ENCODE measurements at regions not wholly inside any gene's neighbourhood (a gene's known extent, or its start where the extent isn't known, plus 50 kb on each side); places are given as distances from the start of the nearest gene placed in this dataset.
"Not testable (repeated sequence)": the region's sequence is repeated elsewhere in the genome, so short reads cannot be mapped to it uniquely, and the experiment has no call there.

- DNase-seq (ENCODE audit: low spot score): no peak
Measured at GRCh38 chr3:22377421-22377820, 626.4 kb upstream of the ZNF385D start.

GRCh38 chr3:22378869-22379268, 627.9 kb upstream of the ZNF385D start:
- DNase-seq (ENCODE audit: low spot score): no peak

- no peak for DNase-seq (ENCODE audit: low spot score)
Measured at GRCh38 chr3:22380253-22380652, 629.2 kb upstream of the ZNF385D start.

- not testable (repeated sequence) for DNase-seq (ENCODE audit: low spot score)
Measured at GRCh38 chr3:22381564-22381963, 630.6 kb upstream of the ZNF385D start.

- DNase-seq (ENCODE audit: low spot score): no peak
Measured at GRCh38 chr3:22383285-22383684, 632.3 kb upstream of the ZNF385D start.

- DNase-seq (ENCODE audit: low spot score): no peak
Measured at GRCh38 chr3:22386107-22386506, 635.1 kb upstream of the ZNF385D start.

- no peak for DNase-seq (ENCODE audit: low spot score)
Measured at GRCh38 chr3:22392286-22392685, 641.3 kb upstream of the ZNF385D start.

- no peak for DNase-seq (ENCODE audit: low spot score)
Measured at GRCh38 chr3:22392859-22393258, 641.8 kb upstream of the ZNF385D start.

GRCh38 chr3:22399566-22399965, 648.6 kb upstream of the ZNF385D start:
- DNase-seq (ENCODE audit: low spot score): no peak

GRCh38 chr3:22401499-22401898, 650.5 kb upstream of the ZNF385D start:
- DNase-seq (ENCODE audit: low spot score): no peak

GRCh38 chr3:22414239-22414638, 663.2 kb upstream of the ZNF385D start:
- no peak for DNase-seq (ENCODE audit: low spot score)

GRCh38 chr3:22416838-22417446, 665.9 kb upstream of the ZNF385D start:
- DNase-seq (ENCODE audit: low spot score): not testable (repeated sequence)

GRCh38 chr3:22419261-22419660, 668.3 kb upstream of the ZNF385D start:
- no peak for DNase-seq (ENCODE audit: low spot score)

- no peak for DNase-seq (ENCODE audit: low spot score)
Measured at GRCh38 chr3:22421589-22421988, 670.6 kb upstream of the ZNF385D start.

GRCh38 chr3:22431334-22431733, 680.3 kb upstream of the ZNF385D start:
- DNase-seq (ENCODE audit: low spot score): no peak

- DNase-seq (ENCODE audit: low spot score): no peak
Measured at GRCh38 chr3:22439626-22440025, 688.6 kb upstream of the ZNF385D start.

GRCh38 chr3:22441711-22442110, 690.7 kb upstream of the ZNF385D start:
- no peak for DNase-seq (ENCODE audit: low spot score)

GRCh38 chr3:22443571-22444233, 692.7 kb upstream of the ZNF385D start:
- no peak for DNase-seq (ENCODE audit: low spot score)

- DNase-seq (ENCODE audit: low spot score): not testable (repeated sequence)
Measured at GRCh38 chr3:22445336-22445735, 694.3 kb upstream of the ZNF385D start.

GRCh38 chr3:22450786-22451400, 699.9 kb upstream of the ZNF385D start:
- peak; percentile 3 for DNase-seq (ENCODE audit: low spot score)

GRCh38 chr3:22451501-22451900, 700.5 kb upstream of the ZNF385D start:
- no peak for DNase-seq (ENCODE audit: low spot score)

GRCh38 chr3:22453906-22454535, 703.0 kb upstream of the ZNF385D start:
- DNase-seq (ENCODE audit: low spot score): no peak

GRCh38 chr3:22469995-22470394, 719.0 kb upstream of the ZNF385D start:
- DNase-seq (ENCODE audit: low spot score): no peak

Measured in SK-N-DZ (cell line).